Stimulated activated CD4-positive, alpha-beta T cell treated with anti-CD3 and anti-CD28 coated beads, Interleukin-15, amount 100 ng/mL, for 48 hours (primary cell): ENCODE measurements at regions not wholly inside any gene's neighbourhood (a gene's known extent, or its start where the extent isn't known, plus 50 kb on each side); places are given as distances from the start of the nearest gene placed in this dataset.

Experiments
- DNase-seq, 2 donors: peaks; one replicate each; pipeline ENCODE4 v3.0.0-alpha.2; 2020; ENCODE audit warnings: low read depth in 2 of 2

DNA sequence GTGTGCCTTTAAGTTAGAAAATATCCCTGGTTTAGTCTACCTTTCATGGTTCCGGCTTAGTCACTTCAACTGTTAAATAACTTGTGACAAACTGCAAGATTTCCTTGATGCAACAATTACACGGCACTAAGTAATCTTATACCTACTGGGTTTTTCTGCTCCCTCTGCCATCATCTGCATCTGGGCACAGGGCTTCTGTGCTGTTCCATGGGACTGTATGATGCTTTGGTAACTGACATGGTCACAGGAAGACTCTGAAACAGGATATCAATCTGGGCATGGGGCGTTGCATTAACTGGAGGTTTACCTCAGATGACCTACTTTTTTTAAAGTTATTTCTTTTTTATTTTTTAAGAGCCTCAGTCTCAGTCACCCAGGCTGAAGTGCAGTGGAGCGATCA is 365.4 kb downstream of the SS18 start:
- DNase-seq = no peak

- DNase-seq = no peak
Measured at GRCh38 chr18:25724121-25724520, 366.3 kb downstream of the SS18 start.

GRCh38 chr18:25713103-25713502 is 361.1 kb upstream of the ZNF521 start:
- no peak for DNase-seq

DNA sequence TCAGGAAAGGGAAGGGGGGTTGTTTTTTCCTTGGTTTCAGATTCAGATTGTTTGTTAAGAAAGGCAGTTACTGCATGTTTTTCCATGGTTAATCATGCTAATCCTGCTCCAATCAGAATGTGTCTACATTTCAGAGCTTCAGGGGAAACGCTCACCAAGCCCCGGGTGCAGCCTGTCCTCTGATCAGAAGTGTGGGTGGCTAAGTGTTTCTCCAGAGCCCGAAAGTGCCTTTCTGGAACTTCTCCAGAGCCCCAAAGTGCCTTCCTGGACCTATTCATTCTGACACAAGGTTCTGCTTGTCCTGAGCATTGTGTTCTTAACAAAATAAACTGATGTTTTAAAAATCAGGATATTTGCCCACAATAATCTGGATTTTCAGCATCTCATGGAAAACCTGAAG is 359.0 kb upstream of the ZNF521 start:
- no peak for DNase-seq

GRCh38 chr18:25705650-25706049 is 353.7 kb upstream of the ZNF521 start:
- DNase-seq = no peak

DNA sequence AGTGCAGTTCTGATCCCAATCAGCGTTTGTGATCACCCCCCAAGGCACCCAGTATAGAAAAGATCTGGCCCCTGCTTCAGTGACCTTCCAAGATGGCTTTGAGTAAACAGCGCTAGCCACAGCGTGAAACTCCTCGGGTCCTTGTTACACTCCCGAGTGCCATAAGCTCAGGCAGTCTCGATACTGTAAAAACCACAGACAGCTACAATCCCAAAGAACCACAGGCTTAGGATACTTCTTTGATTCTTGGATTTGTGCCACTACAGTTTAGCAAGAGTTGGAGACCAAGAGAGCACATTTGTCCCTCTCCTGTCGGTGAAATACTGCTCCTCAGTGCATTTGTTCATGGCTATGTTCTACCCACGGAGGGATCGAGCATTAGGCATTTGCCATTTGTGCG is 352.5 kb upstream of the ZNF521 start:
- no peak for DNase-seq

- DNase-seq = no peak
Measured at GRCh38 chr18:25704071-25704470, 352.1 kb upstream of the ZNF521 start.

DNA sequence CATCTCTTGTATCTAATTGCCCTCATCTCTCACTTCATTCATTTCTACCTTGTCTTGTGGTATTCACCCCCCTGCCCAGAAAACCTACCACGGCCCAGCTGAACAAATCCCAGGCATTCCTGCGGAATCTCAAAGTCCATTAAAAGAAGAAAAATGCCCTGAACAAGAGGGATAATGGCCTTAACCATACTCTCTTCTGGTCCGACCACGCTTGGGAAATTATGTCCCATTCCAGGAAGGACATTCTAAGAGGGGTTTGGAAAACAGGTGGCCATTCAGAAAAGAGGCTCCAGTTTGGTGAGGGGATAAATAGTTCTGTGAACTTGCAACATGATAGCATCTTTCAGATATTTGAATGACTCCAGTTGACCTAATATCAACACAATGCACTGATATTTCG is 349.9 kb upstream of the ZNF521 start:
- DNase-seq = no peak

GRCh38 chr18:25686960-25687500 is 335.1 kb upstream of the ZNF521 start:
- no peak for DNase-seq

DNA sequence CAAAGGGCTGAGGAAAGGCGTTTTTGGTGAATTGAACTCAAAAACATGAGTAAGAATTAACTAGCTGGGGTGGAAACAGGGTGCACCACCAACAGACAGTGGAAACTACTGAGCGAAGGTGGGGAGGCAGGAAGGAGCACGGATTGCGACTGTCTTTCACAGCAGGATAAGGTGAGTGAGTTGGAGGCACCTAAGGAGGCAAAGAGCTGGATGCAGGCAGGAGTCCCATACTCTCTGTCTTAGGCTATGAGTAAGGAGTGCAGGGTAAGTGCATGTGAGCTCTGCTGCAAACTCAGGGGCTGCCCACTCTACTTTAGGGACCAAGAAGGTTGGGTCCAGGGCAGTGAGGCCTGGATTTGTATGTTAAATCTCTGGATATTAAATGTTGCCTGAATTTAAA is 333.1 kb upstream of the ZNF521 start:
- DNase-seq = no peak

GRCh38 chr18:25679491-25679890 is 327.5 kb upstream of the ZNF521 start:
- DNase-seq = no peak

GRCh38 chr18:25678221-25678620 is 326.3 kb upstream of the ZNF521 start:
- no peak for DNase-seq

DNA sequence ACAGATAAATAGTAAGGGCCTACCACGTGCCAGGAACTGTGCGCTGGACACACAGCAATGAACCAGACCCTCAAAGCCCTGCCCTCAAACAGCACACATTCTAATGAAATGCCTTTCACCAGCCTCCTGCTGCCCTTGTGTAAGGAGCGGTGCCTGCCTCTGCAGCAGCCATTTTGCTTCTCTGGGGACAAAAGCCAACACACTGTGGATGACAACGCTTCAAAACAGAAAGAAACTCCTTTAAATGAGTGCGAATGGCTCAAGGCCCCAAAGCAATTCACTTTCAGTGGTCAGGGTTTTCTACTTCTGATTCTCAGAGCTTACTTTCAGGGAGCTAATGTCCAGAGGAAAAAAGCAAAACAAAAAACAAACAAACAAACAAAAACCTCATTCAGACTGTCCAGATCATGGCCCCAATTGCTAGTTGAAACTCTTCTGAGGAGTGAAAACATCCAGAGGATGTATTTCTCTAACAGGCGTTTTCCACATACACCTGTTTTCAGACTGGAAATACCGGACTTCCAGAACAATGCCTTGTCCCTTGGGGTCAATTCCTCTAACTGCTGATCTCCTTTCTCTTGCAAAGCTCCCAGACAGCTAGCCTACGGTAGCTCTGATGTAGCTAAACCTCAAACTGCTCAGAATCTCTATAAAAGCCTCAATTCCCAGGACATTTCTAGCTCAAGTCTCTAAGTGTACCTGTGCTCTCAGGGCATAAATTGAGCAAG is 323.3 kb upstream of the ZNF521 start:
- no peak for DNase-seq

DNA sequence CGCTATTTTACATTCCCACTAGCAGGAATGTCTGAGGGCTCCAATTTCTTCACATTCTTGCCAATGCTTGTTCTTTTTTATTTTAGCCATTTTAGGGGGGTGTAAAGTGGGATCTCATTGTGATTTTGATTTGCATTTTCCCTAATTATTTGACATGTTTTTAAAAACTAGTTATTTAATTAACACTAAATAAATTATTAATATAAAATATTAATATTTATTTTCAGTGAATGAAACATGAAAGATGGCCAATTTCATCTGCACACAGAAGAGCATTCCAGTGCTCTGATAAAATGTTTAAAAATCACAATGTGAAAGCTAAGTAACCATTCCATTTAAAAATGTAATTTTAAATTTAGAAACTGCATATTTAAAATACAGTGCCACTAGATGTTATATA is 322.2 kb upstream of the ZNF521 start:
- no peak for DNase-seq

GRCh38 chr18:25672490-25672889 is 320.5 kb upstream of the ZNF521 start:
- no peak for DNase-seq

DNA sequence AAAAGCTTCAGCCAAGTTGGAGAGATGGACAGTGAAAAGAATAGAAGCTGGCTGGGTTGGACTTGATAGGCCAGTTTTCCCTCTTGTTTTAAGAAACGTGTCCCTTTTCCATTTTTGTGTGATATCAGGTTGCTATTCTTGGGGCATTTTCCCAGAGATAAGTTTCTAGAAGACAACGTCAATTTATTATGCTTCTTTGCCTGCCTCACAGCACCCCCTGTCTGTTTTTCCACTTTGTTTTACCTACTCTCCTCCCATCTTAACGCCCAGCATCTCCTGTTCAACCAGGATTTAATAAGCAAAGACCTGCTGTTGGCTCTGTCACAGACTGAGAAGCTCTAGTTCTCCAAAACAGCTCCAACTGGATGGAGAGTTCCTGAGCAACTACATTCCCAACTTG is 317.8 kb upstream of the ZNF521 start:
- no peak for DNase-seq

- DNase-seq = no peak
Measured at GRCh38 chr18:25662272-25662671, 310.3 kb upstream of the ZNF521 start.

DNA sequence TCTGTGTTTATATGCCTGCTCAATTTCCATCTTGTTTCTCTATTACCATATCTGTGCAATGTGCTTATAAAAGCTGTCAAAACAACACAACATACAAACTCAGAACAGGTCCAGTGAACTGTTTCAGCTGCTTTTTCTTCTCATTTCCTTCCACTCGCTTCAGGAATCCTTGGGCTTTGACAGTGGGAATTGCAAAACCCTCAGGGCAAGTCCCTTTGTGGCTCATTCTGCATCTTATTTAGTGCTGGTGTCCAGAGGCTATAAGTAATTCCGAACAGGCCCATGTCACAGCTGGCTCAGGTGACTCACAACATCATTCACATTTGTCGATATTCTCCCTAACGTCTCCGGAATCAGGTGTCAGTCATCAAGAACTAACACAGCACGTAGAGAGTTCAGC is 309.9 kb upstream of the ZNF521 start:
- no peak for DNase-seq

DNA sequence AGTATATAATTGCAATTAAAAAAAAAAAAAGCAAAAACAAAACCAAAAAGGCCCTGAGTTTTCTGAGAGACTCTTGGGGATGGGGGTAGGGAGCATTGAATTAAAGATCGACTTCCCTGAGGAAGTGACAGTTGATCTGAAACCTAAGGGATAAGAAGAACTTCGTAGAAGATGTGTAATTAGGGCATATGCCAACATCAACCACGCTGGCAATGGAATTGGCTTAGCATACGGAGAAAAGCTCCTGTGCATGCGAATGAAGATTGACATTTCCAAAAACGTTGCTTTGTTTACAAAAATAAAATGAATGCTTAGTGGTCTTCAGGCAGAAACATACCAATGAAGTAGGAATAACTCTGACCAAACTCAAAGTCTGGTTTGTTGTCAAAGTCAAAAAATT is 307.6 kb upstream of the ZNF521 start:
- DNase-seq = no peak

GRCh38 chr18:25658476-25658875 is 306.5 kb upstream of the ZNF521 start:
- no peak for DNase-seq

GRCh38 chr18:25651553-25651952 is 299.6 kb upstream of the ZNF521 start:
- no peak for DNase-seq

GRCh38 chr18:25650201-25650941 is 298.4 kb upstream of the ZNF521 start:
- no peak for DNase-seq

GRCh38 chr18:25648716-25649260 is 296.8 kb upstream of the ZNF521 start:
- no peak for DNase-seq
